GM10248 (cell line): ENCODE measurements at regions not wholly inside any gene's neighbourhood (a gene's known extent, or its start where the extent isn't known, plus 50 kb on each side); places are given as distances from the start of the nearest gene placed in this dataset.
A peak's percentile ranks its signal among the peaks of the same experiment; 100 is the strongest.

Experiments
- CTCF ChIA-PET: fragments of 300-600 bp; sonication (Branson Sonifier 250); formaldehyde crosslinking; extraction: SDS; loops from one replicate; lab custom pipeline; 2021; ENCODE audit warnings: antibody characterized with exemption; lab: Yijun Ruan, JAX
- POLR2A ChIA-PET: fragments of 350-650 bp; sonication (Branson Sonifier 250); formaldehyde crosslinking; extraction: SDS; loops from one replicate; lab custom pipeline; 2020; ENCODE audit warnings: antibody characterized with exemption; lab: Yijun Ruan, JAX
- DNase-seq: peaks from one replicate; pipeline ENCODE4 v3.0.0; 2012; ENCODE audit errors: extremely low spot score
- TF ChIP-seq, protein P1 (sequence below): IDR thresholded peaks from 2 replicates; pipeline ENCODE4 v1.5.1; 2012; ENCODE audit warnings: mild to moderate bottlenecking, low read depth; ENCODE audit errors: extremely low read depth, missing control alignments, control extremely low read depth

DNA sequence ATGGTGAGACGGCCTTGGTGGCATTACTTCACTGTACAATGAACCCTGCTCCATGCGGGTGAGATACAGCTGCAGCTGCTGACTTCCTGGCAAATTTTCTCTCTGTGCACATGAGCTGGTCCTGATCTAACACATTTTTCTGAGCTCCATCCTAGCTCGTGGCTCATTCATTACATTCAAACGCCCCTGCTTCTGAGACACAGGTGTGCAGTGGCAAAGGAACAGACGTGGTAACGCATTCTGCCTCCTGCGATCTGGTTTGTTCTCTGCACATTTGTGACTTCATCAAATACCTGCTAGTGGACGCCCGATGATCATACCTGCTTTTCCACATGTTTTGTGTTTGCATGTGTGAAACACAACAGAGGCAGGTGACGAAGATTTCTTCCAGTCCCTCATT lies 189.6 kb upstream of the PDE10A start:
- DNase-seq, result no peak
- ChIA-PET CTCF (interaction anchor here (1.2 to 4.6 kb wide), 4 partner anchors 10 to 414 kb away, joined by 3 to 89 read pairs (median 6); no protein-coding TSS in a partner anchor), POLR2A (no interaction called here)
- TF ChIP-seq, protein P1, sequence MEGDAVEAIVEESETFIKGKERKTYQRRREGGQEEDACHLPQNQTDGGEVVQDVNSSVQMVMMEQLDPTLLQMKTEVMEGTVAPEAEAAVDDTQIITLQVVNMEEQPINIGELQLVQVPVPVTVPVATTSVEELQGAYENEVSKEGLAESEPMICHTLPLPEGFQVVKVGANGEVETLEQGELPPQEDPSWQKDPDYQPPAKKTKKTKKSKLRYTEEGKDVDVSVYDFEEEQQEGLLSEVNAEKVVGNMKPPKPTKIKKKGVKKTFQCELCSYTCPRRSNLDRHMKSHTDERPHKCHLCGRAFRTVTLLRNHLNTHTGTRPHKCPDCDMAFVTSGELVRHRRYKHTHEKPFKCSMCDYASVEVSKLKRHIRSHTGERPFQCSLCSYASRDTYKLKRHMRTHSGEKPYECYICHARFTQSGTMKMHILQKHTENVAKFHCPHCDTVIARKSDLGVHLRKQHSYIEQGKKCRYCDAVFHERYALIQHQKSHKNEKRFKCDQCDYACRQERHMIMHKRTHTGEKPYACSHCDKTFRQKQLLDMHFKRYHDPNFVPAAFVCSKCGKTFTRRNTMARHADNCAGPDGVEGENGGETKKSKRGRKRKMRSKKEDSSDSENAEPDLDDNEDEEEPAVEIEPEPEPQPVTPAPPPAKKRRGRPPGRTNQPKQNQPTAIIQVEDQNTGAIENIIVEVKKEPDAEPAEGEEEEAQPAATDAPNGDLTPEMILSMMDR, result no peak

DNA sequence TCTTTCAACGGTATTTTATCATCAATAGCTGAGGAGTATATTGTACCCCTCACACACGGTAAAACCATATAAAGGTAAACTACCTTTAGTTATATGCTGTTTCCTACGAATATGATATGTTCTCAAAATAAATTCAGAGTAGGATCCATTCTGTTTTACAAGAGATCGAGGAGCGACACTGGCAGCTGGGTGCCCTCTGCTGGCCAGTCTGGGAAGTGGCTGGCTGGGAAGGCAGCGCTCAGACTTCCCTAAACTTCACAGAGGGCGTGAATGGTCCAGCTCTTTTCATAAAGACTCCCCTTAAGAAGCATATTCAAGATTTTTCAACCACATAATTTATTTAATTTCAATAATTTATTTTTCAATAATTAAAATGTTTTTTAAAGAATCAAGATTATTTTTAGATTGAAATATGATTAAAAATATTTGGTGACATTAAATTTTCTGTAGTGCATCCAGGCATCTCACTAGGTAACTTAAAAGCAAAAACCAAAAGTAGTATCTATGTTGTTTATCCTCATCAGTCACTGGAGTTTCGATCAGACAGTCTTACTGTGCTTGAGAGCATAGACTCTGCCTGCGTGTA lies 187.5 kb upstream of the PDE10A start:
- TF ChIP-seq, protein P1, result peak; percentile 98
- DNase-seq, result peak; percentile 79
- CTCF ChIA-PET, result interaction anchor here (0.8 to 4.6 kb wide), 13 partner anchors 9 to 412 kb away, joined by 3 to 89 read pairs (median 5); no protein-coding TSS in a partner anchor
- POLR2A ChIA-PET, result no interaction called here

DNA sequence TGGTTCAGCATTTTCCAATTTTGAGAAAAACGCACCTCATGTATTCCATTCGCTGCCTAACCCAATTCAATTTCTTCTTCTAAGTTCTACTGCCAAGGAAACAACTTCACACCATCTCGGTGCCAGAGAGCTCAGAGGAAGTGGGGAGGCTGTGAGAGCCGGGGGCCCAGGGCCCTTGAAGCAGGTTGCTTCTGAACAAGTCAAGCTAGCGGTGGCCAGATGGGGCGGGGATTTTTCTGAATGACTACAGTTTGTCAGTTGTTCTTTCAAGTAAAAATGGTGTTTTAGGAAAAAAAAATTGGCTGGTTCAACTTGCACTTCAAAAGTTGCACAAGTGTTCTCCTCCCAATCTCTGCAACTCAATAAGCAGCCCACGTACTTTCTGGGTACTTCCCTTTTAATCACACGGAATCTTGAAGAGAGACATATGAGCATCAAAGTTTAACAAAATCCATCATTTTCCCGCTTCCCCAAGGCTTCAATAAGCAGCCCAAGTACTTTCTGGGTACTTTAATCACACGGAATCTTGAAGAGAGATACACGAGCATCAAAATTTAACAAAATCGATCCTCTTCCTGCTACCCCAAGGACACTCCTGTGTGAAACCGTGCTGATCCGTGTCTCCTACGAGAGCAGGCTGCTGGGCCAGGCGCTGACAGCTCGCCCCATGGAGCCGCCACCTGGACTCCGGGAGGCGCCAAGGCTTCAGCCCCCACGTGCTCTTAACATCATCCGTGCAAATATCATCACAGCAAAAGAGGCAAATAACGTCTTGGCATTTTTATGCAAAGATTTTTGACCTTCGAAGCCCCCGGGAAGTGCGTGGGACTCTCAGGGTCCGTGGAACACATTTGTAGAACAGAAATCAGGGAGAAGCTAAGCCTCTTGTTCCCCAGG lies 186.7 kb upstream of the PDE10A start:
- CTCF ChIA-PET, result interaction anchor here (0.8 to 4.6 kb wide), 13 partner anchors 9 to 411 kb away, joined by 3 to 89 read pairs (median 5); no protein-coding TSS in a partner anchor
- no peak for DNase-seq
- TF ChIP-seq, protein P1, result no peak
- POLR2A ChIA-PET, result no interaction called here

DNA sequence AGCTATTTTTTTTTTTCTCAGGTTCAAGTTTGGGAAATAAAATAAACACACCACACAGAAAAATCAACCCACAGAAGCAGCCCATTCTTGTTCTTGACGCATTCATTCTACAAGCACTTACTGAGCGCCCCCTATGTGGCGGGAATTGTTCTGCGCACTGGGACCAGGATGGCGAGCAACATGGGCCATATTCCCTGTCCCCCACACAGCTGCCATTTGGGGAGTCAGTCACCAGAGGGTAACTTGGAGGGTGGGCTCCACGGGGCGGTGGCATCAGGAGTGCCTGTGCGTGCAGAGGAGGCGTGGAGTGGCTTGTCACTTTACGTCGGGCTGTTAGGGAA lies 185.0 kb upstream of the PDE10A start:
- TF ChIP-seq, protein P1, result no peak
- ChIA-PET POLR2A (no interaction called here), CTCF (interaction anchor here (4.1 kb wide), 1 partner anchor 408 kb away, joined by 23 read pairs; no protein-coding TSS in a partner anchor)
- DNase-seq, result no peak

DNA sequence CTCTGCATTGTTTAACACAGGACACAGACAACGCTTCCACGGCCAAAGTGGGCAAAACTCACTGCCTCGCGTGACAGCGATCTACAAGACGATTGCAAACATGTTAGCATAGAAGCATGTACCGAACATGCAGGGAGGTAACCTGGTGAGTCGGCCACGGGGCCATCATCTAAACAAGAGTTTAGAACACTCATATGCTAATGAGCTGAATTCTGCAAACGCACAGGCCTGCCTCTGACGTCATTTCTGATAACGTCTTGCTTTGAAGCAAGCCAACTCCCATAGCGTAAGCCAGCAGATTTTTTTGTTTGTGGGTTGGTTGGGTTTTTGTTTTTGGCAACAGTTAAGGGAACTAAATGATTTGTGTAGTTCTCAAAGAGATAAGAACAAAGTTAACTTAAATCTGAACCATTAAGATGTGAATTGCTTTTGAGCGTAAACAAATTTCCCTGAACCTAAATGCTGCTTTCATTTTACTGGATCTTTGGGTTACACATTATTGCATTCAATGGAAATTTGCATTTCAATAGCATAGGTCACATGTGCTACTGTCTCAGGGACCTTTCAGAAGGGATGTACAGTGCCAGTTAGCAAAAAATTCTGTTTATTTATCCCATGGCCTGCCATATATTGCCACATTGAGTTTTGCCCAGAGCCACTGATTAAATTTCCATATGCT lies 184.5 kb upstream of the PDE10A start:
- POLR2A ChIA-PET, result no interaction called here
- no peak for DNase-seq
- TF ChIP-seq, protein P1, result no peak
- CTCF ChIA-PET, result interaction anchor here (1.5 to 4.1 kb wide), 2 partner anchors 11 to 407 kb away, joined by 3 to 23 read pairs; no protein-coding TSS in a partner anchor

DNA sequence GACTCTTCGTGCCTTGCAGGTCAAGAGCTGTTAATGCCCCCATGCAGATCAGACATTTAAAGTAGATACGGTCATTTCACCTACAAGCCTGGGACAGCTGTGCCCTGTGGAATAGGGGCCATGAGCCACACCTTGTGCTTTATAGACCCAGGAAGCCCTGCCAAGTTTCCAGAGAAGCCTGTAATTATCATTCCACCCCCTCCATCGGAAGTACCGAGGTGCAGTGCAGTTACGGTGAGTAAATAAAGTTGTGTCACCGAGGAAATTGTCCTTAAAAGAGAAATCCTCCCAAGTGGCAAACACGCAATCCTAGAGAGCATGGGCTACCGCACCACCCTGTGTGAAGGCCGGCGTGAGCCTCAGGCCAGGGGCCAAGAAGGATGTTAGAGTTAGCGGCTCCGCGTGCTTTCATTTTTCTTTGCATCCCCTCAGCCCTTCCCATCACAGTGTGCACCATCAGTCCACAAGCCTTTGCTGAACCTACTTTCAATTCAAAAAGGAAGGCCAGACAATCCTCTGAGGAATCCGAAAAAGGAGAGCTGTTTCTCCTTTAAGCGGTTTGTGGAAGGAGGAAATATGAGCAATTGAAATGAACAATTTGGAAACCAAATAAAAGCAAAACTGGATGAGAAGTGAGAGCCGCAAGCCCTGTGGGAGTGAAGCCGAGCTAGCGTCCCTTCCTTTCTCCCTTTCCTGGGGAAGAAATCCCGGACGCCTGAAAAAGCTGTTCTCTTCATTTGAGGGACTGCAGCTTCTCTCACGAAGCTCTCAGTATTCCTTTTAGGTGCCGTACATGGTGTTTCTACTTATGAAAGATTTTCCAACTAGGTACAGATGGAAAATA lies 183.3 kb upstream of the PDE10A start:
- TF ChIP-seq, protein P1, result no peak
- CTCF ChIA-PET, result interaction anchor here (1.1 to 4.1 kb wide), 5 partner anchors 9 to 406 kb away, joined by 3 to 23 read pairs (median 3); no protein-coding TSS in a partner anchor

More for the DNA sequence above, 183.3 kb upstream of the PDE10A start:
- no peak for DNase-seq
- POLR2A ChIA-PET, result no interaction called here
